NCI-H510A treated with DMSO at 0.1 percent for 48 hours (cell line): ENCODE measurements at regions not wholly inside any gene's neighbourhood (a gene's known extent, or its start where the extent isn't known, plus 50 kb on each side); places are given as distances from the start of the nearest gene placed in this dataset.

Experiments used
- DNase-seq: peaks from one replicate; lab custom pipeline; 2025; lab: John Stamatoyannopoulos, UW

DNA sequence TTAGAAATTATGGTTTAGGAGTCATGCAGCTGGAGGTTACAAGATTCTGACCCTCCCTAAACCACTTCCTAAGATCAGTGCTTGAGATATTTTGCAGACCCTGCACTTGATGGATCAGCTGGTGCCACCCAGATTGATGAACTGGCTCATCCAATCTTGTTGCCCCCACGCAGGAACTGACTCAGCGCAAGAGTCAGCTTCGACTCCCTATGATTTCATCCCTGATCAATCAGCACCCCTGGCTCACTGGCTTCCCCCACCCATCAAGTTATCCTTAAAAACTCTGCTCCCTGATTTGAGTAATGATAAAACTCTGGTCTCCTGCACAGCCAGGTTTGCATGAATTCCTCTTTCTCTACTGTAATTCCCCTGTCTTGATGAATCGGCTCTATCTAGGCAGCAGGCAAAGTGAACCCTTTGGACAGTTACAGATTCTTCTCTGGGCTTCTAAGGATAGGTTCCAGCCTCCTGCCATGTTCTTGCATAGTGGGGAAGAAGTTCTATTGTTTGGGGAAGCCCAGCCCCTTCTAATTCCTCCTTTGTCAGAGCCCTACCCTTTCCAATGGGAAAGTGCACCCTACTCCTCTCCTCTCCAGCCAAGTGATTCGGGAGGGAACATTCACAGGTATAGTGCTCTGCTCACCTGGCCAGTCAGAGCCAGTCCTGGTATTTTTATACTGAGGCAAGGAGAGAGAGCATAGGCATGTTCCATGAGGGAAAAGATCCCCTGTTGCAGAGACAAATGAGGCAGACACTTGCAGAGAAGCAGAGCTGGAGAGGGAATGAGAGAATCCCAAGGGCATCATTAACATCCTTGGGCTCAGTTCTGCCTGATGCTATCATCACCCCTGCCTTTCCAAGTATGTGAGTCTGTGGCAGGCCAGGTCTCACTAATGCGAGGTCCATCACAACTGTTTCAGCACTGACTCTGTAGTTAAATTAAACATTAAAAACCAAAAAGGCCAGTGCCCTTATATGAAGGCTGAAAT is 224.4 kb upstream of the GALNT17 start:
- DNase-seq, result no peak

GRCh38 chr7:70913924-70914323 is 218.0 kb upstream of the GALNT17 start:
- no peak for DNase-seq

- no peak for DNase-seq
Measured at GRCh38 chr7:70915067-70915466, 216.9 kb upstream of the GALNT17 start.

- no peak for DNase-seq
Measured at GRCh38 chr7:70919481-70920073, 212.4 kb upstream of the GALNT17 start.

DNA sequence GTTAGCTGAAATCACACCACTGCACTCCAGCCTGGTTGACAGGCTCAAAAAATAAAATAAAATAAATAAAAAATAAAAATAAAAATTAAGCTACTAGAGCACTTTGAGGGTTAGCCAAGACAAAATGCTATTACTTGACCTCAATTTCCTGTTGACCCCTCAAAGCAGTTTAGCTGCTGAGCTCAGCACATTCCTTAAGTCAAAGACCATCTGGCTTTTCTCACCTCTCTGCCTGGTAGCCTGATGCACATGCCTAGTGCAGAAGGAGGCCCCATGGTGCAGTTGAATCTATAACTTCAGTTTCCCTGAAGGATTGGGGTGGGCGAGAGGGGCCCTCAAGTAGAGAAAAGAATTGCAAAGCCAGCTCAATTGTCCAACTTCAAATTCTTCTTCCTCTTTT is 211.1 kb upstream of the GALNT17 start:
- no peak for DNase-seq

DNA sequence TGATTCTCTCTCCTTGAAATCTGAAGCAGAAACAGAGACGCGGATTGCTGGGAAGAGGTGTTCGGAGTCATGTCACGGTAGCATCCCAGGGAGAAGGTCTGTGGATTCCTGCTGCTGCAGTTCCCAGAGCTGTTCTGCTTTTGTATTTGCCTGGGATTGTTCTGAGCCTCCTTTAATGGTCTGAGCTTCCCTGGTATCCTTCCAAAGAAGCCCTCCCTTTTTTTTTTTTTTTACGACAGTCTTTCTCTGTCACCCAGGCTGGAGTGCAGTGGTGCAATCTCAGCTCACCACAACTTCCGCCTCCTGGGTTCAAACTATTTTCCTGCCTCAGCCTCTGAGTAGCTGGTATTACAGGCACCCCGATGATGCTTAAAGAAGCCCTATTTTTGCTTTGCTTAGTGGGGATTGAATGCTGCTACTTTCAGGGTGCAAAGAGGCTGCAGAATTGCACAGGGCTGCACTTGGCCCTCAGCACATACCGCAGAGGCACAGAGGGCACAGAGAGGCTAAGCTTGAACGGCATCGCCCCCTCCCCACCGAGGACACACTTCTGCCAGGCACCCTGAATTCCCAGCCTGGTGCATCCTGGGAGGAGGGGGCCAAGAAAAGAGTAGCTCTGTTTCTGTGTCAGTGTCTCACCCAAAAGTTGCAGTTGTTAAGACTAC is 208.6 kb upstream of the GALNT17 start:
- DNase-seq, result no peak

GRCh38 chr7:70925411-70926115 is 206.4 kb upstream of the GALNT17 start:
- no peak for DNase-seq

- DNase-seq, result no peak
Measured at GRCh38 chr7:70926666-70927065, 205.3 kb upstream of the GALNT17 start.

DNA sequence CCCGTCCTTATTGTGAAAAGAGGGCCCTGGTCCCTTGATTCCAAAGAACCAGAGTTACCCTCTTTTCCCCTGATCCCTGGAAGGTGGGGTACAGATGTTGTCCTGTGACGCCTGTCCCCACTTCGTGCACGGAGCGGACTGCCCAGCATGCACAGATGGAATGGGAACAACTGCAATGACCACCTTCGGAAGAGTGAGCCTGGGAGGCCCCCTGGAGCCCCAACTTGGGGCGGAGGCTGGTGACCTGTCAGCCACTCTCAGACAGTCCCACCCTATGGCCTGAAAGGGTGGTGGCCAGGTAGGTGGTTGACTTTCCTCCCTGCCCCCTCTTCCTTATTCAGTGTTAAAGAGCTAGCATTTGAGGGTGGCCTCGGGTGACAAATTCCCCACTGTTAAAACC is 196.6 kb upstream of the GALNT17 start:
- no peak for DNase-seq

- DNase-seq, result no peak
Measured at GRCh38 chr7:70935854-70936253, 196.1 kb upstream of the GALNT17 start.

- DNase-seq, result no peak
Measured at GRCh38 chr7:70937424-70937823, 194.5 kb upstream of the GALNT17 start.

DNA sequence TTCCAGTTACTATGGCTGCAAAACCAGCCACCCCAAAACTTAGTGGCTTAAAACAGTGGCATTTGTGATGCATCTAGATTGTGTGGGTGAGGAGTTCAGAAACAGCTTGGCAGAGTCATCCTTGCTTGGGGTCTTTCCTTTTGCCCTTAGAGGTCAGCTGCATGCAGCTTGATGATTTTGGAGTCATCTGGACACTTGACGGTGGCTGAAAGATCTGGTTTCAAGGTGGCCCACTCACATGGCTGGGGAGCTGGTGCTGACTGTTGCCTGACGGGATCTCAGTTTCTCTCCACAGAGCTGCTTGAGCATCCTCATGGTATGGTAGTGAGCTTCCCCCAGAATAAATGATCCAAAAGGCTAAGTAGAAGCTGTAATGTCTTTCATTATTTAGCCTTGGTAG is 191.3 kb upstream of the GALNT17 start:
- DNase-seq, result no peak

GRCh38 chr7:70942791-70943190 is 189.2 kb upstream of the GALNT17 start:
- no peak for DNase-seq

DNA sequence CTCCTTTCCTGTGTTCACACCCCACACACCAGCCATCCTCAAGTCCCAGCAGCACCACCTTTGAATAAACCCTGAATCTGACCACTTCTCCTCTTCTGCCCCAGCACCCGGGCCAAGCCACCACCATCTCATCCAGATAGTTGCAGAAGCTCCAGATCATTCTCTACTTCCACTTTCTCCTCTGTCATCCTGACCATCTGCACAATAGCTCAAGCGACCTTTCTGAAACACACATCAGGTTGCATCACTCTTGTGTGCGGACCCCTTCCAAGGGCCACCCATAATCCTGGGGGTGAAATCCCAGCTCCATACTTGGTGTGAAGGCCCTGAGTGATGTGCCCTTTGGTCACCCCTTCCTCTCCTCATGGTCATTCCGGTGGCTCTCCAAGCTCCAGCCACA is 187.4 kb upstream of the GALNT17 start:
- DNase-seq, result no peak

- no peak for DNase-seq
Measured at GRCh38 chr7:70947181-70947580, 184.8 kb upstream of the GALNT17 start.

- no peak for DNase-seq
Measured at GRCh38 chr7:70949862-70950261, 182.1 kb upstream of the GALNT17 start.

GRCh38 chr7:70951271-70951962 is 180.5 kb upstream of the GALNT17 start:
- DNase-seq, result no peak

- DNase-seq, result no peak
Measured at GRCh38 chr7:70952311-70952710, 179.6 kb upstream of the GALNT17 start.

- DNase-seq, result no peak
Measured at GRCh38 chr7:70953331-70953741, 178.6 kb upstream of the GALNT17 start.

- DNase-seq, result no peak
Measured at GRCh38 chr7:70953796-70954195, 178.1 kb upstream of the GALNT17 start.

- DNase-seq, result no peak
Measured at GRCh38 chr7:70972693-70973092, 159.3 kb upstream of the GALNT17 start.

DNA sequence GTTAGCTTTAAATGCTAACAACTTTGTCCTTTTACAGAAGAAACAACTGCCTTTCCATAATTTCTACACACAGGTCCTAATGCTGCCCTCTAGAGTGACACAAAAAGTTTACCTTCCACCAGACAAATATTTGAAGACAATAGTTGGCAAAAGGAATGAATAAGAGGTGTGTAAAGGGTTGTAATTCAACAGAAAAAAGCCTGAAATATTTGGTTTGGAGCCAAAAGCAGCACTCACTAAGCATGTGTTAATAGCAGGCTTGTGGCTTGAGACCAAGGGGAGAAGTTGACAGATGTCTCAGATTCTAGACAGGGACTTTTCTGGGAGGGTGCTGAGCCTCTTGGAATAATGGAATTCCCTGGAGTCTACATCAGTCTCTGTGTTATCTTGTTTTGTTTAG is 156.2 kb upstream of the GALNT17 start:
- DNase-seq, result no peak
